ENCODE measurements at regions not wholly inside any gene's neighbourhood (a gene's known extent, or its start where the extent isn't known, plus 50 kb on each side); places are given as distances from the start of the nearest gene placed in this dataset.

DNA sequence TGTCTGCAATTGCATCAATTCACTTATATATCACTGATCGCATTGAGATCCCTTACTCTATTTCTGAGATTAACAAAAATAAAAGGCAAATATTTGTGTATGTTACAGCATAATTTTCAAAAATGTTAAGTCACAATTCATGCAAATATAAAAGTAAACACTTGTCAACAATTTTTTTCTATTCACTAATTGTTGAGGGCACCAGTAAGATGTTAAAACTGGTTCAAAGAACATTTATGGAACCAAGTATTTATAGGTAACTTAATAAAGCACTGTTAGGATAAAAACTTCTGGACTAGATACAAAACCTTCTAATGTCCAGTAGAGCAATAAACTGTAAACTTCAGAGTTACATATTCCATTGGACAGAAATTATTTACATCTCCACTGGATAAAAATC is 586.1 kb upstream of the AUTS2 start:
- TF ChIP-seq POLR2A (IDR thresholded peaks at IDR 0.05): no peak
- TF ChIP-seq, protein P1, sequence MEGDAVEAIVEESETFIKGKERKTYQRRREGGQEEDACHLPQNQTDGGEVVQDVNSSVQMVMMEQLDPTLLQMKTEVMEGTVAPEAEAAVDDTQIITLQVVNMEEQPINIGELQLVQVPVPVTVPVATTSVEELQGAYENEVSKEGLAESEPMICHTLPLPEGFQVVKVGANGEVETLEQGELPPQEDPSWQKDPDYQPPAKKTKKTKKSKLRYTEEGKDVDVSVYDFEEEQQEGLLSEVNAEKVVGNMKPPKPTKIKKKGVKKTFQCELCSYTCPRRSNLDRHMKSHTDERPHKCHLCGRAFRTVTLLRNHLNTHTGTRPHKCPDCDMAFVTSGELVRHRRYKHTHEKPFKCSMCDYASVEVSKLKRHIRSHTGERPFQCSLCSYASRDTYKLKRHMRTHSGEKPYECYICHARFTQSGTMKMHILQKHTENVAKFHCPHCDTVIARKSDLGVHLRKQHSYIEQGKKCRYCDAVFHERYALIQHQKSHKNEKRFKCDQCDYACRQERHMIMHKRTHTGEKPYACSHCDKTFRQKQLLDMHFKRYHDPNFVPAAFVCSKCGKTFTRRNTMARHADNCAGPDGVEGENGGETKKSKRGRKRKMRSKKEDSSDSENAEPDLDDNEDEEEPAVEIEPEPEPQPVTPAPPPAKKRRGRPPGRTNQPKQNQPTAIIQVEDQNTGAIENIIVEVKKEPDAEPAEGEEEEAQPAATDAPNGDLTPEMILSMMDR (IDR thresholded peaks at IDR 0.05): no peak
